GM12872 (cell line): ENCODE measurements at regions not wholly inside any gene's neighbourhood (a gene's known extent, or its start where the extent isn't known, plus 50 kb on each side); places are given as distances from the start of the nearest gene placed in this dataset.
A peak's percentile ranks its signal among the peaks of the same experiment; 100 is the strongest.

Source experiments
- TF ChIP-seq, protein P1 (sequence below): IDR thresholded peaks from 3 replicates; pipeline ENCODE4 v1.5.1; 2011; ENCODE audit warnings: low read depth, mild to moderate bottlenecking, low read length, moderate library complexity; ENCODE audit not compliant: insufficient read depth

DNA sequence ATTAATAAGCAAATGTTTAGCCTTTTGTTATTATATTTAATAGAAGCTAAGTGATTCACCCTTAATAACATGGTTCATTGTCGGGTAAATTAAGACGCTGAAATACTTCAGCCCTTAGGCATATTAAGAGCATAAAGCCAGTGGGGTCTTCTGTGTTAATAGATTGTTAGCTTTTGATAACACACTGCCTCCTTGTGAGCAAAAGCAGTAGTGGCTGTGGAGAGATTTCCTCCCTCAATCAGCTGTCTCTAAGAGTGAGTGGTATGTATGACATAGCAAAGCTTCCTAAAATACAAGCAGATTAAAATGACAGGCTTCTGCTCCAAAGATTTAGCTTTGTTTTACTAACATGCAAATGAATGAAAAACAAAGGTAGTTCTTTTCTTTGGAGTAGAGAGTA, 143.7 kb upstream of the SYT4 start:
- TF ChIP-seq, protein P1, sequence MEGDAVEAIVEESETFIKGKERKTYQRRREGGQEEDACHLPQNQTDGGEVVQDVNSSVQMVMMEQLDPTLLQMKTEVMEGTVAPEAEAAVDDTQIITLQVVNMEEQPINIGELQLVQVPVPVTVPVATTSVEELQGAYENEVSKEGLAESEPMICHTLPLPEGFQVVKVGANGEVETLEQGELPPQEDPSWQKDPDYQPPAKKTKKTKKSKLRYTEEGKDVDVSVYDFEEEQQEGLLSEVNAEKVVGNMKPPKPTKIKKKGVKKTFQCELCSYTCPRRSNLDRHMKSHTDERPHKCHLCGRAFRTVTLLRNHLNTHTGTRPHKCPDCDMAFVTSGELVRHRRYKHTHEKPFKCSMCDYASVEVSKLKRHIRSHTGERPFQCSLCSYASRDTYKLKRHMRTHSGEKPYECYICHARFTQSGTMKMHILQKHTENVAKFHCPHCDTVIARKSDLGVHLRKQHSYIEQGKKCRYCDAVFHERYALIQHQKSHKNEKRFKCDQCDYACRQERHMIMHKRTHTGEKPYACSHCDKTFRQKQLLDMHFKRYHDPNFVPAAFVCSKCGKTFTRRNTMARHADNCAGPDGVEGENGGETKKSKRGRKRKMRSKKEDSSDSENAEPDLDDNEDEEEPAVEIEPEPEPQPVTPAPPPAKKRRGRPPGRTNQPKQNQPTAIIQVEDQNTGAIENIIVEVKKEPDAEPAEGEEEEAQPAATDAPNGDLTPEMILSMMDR: peak; percentile 35; the same call in 2 of the 3 replicates

DNA sequence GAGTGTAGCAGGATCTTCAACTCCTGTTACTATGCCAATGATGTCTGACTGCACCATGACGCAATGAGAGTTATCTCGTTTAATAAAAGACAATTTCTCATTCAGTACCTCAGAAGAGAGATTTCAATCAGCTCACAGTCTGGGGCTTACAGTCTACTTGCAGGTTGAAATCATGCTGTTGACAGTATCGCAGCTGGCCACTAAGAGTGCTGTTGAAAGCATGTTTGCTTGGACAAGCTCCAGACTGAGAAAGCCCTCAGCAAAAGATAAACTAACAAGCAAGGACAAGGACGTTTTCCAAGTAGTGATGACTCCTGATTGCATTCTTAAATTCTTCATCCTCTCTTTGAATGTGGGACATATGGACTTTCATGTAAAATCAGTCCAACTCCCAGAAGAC, 145.2 kb upstream of the SYT4 start:
- TF ChIP-seq, protein P1: no peak

DNA sequence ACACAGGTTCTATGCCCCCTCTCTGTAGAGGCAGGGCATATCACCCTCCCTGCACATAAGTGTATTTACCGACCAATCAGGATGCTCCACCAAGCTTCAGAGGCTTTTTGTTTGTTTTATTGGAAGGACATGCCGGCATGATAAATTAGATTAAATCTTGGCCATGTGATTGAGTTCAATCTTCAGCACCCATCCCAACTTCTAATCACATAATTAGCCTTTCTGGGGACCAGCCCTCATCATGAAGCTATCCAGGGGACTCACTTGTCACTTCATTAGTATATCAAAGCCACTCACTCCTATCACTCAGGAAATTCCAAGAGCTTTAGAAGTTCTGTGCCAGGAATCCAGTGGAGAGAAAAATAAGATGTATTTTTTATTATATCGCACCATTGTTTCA, 158.6 kb upstream of the SYT4 start:
- TF ChIP-seq, protein P1: no peak

GRCh38 chr18:43442131-43442530, 164.8 kb upstream of the SYT4 start:
- TF ChIP-seq, protein P1: no peak

GRCh38 chr18:43442571-43442970, 165.3 kb upstream of the SYT4 start:
- TF ChIP-seq, protein P1: no peak

- TF ChIP-seq, protein P1: no peak
Observed at GRCh38 chr18:43465483-43465882, 188.2 kb upstream of the SYT4 start.

DNA sequence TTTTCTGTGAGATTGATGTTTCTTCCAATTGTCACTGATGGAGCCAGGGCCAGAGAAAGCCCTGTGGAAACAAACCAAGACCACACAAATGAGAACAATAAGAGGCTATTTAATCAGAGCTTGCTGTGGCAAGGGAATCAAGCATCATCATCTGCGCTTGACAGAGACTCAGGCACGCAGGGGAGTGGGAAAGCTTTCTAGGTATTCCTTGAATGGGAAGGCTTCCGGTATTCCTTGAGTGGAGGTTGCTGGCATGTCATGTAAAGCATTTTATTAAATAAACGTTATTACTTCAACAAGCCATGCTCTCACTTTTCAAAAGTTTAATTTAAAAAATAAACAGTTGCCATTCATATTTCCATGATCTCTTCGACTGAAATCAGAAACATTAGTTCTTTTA, 194.6 kb upstream of the SYT4 start:
- TF ChIP-seq, protein P1: no peak

DNA sequence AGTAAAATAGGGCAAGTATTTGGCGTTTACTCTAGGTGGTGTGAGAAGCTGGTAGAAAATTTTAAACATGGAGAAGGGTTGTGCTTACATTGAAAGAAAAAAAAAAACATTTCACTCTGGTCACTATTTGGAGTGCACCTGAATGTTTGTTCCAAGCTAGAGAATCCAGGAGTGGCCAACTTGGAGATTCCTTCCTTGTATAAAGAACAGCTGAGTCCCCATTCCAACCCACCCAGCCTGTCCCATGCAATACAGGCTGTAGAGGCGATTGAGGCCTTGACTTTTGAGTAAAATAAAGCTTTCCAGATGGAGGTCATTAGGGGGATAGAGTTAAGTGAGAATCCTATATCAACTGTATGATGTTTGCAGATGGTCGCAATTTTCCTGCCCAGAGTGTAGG, 203.8 kb upstream of the SYT4 start:
- TF ChIP-seq, protein P1: no peak
